ENCODE measurements at regions not wholly inside any gene's neighbourhood (a gene's known extent, or its start where the extent isn't known, plus 50 kb on each side); places are given as distances from the start of the nearest gene placed in this dataset.
A peak's percentile ranks its signal among the peaks of the same experiment; 100 is the strongest.
"Not testable (repeated sequence)": the region's sequence is repeated elsewhere in the genome, so short reads cannot be mapped to it uniquely, and the experiment has no call there.

DNA sequence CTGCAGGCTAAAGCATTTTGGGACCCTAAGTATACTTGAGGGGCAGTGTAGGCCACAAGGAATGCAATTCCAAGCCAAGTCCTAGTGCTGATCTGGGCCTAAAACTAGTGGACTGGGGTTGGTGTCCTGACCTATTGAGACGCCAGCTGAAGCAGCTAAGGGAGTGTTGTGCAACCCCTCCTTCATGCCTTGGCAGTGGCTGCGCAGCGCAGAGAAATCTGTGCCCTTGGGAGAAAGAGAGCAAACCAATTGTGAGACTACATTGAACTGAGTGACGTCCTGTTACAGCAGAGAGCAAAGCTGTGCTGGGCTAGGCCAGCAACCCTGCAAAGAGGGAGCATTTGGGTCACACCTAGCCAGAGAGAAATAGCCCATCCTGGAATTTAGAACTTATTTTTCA, 2715.0 kb upstream of the PCDH20 start:
- H3K27ac ChIP-seq (ENCODE audit: low read length): no peak overlapping the region
- no peaks in the 10 kb centered on the region for H3K4me1 ChIP-seq (ENCODE audit: control insufficient read depth in 1 of 2, insufficient read depth in 2 of 2, low read length in 2 of 2)
- no peaks in the 10 kb centered on the region for H3K27me3 ChIP-seq (ENCODE audit: low read depth, low read length)
- no peak overlapping the region for H3K4me3 ChIP-seq (ENCODE audit: low read depth in 1 of 2, low read length in 2 of 2)
- no peaks in the 10 kb centered on the region for H3K9me3 ChIP-seq (ENCODE audit: control insufficient read depth in 1 of 2, low read length in 2 of 2)
- no peaks in the 10 kb centered on the region for H3K36me3 ChIP-seq (ENCODE audit: control insufficient read depth in 1 of 2, insufficient read depth in 2 of 2, low read length in 2 of 2)

DNA sequence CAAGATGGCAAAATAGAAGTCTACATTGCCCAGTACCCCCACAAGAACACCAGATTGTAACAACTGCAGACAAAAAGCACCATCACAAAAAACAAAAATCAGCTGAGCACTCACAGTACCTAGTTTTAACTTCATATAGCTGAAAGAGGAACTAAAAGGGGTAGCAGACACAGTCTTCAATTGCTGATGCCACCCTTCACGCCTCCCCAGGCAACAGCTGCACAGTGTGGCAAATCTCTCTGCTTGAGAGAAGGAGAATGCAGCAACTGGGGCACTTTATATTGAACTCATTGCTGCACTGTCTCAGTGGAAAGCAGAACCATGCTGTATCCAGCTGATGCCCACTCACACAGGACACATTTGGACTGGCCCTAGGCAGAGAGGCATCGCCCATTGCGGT, 2714.5 kb upstream of the PCDH20 start:
- Histone ChIP-seq H3K27me3 (ENCODE audit: low read depth, low read length) (no peaks in the 10 kb centered on the region), H3K4me3 (ENCODE audit: low read depth in 1 of 2, low read length in 2 of 2) (no peak overlapping the region), H3K27ac (ENCODE audit: low read length) (no peak overlapping the region), H3K4me1 (ENCODE audit: control insufficient read depth in 1 of 2, insufficient read depth in 2 of 2, low read length in 2 of 2) (no peaks in the 10 kb centered on the region), H3K36me3 (ENCODE audit: control insufficient read depth in 1 of 2, insufficient read depth in 2 of 2, low read length in 2 of 2) (no peaks in the 10 kb centered on the region), H3K9me3 (ENCODE audit: control insufficient read depth in 1 of 2, low read length in 2 of 2) (no peaks in the 10 kb centered on the region)

DNA sequence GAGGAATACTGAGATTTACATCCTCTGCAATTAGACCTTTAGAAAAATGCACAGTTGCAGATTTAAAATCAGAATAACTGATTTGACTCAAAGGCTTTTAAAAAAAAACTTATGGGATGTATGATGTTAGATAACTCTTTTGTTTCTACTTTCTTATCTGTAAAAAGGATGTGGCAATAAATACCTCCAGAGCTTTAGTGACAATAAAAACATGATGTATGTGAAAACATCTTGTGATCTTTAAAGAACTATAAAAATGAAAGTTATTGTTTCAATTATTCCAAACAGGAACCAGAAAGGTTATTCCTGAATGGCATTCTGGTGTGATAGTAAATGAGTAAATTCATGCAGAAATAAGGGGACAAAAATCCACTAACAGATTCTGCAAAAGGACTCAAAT, 2712.2 kb upstream of the PCDH20 start:
- no peaks in the 10 kb centered on the region for H3K27me3 ChIP-seq (ENCODE audit: low read depth, low read length)
- no peaks in the 10 kb centered on the region for H3K4me1 ChIP-seq (ENCODE audit: control insufficient read depth in 1 of 2, insufficient read depth in 2 of 2, low read length in 2 of 2)
- H3K36me3 ChIP-seq (ENCODE audit: control insufficient read depth in 1 of 2, insufficient read depth in 2 of 2, low read length in 2 of 2): no peaks in the 10 kb centered on the region
- H3K4me3 ChIP-seq (ENCODE audit: low read depth in 1 of 2, low read length in 2 of 2): no peak overlapping the region
- H3K27ac ChIP-seq (ENCODE audit: low read length): no peak overlapping the region
- no peaks in the 10 kb centered on the region for H3K9me3 ChIP-seq (ENCODE audit: control insufficient read depth in 1 of 2, low read length in 2 of 2)

- Histone ChIP-seq H3K36me3 (ENCODE audit: control insufficient read depth in 1 of 2, insufficient read depth in 2 of 2, low read length in 2 of 2) (no peaks in the 10 kb centered on the region), H3K4me3 (ENCODE audit: low read depth in 1 of 2, low read length in 2 of 2) (no peak overlapping the region), H3K27me3 (ENCODE audit: low read depth, low read length) (no peaks in the 10 kb centered on the region), H3K4me1 (ENCODE audit: control insufficient read depth in 1 of 2, insufficient read depth in 2 of 2, low read length in 2 of 2) (no peaks in the 10 kb centered on the region), H3K9me3 (ENCODE audit: control insufficient read depth in 1 of 2, low read length in 2 of 2) (no peaks in the 10 kb centered on the region), H3K27ac (ENCODE audit: low read length) (no peak overlapping the region)
Measured at GRCh38 chr13:64127192-64127591, 2711.5 kb upstream of the PCDH20 start.

- not testable (repeated sequence) for H3K27me3 ChIP-seq (ENCODE audit: low read depth, low read length); H3K27ac ChIP-seq (ENCODE audit: low read length); H3K4me1 ChIP-seq (ENCODE audit: control insufficient read depth in 1 of 2, insufficient read depth in 2 of 2, low read length in 2 of 2); H3K36me3 ChIP-seq (ENCODE audit: control insufficient read depth in 1 of 2, insufficient read depth in 2 of 2, low read length in 2 of 2); H3K9me3 ChIP-seq (ENCODE audit: control insufficient read depth in 1 of 2, low read length in 2 of 2)
- H3K4me3 ChIP-seq (ENCODE audit: low read depth in 1 of 2, low read length in 2 of 2): peak overlapping the region in 1 of 2 donors; percentile 24
Measured at GRCh38 chr13:64121023-64121709, 2705.5 kb upstream of the PCDH20 start.

GRCh38 chr13:64099994-64100393, 2684.3 kb upstream of the PCDH20 start:
- H3K36me3 ChIP-seq (ENCODE audit: control insufficient read depth in 1 of 2, insufficient read depth in 2 of 2, low read length in 2 of 2): no peaks in the 10 kb centered on the region
- no peak overlapping the region for H3K27ac ChIP-seq (ENCODE audit: low read length)
- H3K9me3 ChIP-seq (ENCODE audit: control insufficient read depth in 1 of 2, low read length in 2 of 2): no peaks in the 10 kb centered on the region
- no peaks in the 10 kb centered on the region for H3K27me3 ChIP-seq (ENCODE audit: low read depth, low read length)
- no peaks in the 10 kb centered on the region for H3K4me1 ChIP-seq (ENCODE audit: control insufficient read depth in 1 of 2, insufficient read depth in 2 of 2, low read length in 2 of 2)
- no peak overlapping the region for H3K4me3 ChIP-seq (ENCODE audit: low read depth in 1 of 2, low read length in 2 of 2)

DNA sequence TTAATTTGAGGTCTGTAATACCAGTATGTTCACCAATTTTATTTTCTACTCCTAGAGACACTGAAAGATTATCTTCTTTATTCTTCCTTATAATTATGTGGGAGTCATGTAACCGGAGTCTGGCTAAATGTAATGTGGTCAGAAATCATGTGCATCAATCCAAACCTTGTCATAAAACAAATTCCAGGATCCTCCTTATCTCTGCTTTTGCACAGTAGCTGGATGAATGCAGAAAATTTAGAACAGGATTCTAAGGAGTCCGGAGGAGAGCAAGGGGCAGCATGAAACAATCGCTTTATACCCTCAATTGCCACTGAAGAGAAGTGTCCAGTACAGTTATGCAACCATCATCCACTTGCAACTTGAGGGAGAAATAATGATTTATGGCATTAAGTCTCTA, 2674.7 kb upstream of the PCDH20 start:
- Histone ChIP-seq H3K36me3 (ENCODE audit: control insufficient read depth in 1 of 2, insufficient read depth in 2 of 2, low read length in 2 of 2) (no peaks in the 10 kb centered on the region), H3K27me3 (ENCODE audit: low read depth, low read length) (no peaks in the 10 kb centered on the region), H3K4me1 (ENCODE audit: control insufficient read depth in 1 of 2, insufficient read depth in 2 of 2, low read length in 2 of 2) (no peaks in the 10 kb centered on the region)

DNA sequence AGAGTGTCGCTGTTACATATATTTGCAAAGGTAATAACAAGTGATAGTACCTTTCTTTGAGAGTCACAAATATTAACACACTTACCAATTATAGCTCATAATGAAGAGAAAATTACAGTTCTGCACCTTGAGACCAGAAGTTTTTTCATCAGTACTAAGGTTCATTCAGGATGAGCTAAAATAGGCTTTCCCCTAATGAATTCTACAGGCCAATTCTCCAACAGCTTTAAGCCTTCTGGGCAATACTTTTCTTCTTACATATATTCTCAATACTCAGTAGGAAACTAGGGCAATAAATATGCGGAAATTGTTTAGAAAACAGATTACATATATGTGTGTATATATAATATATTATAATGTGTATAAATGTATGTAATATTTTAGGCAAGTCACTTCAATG, 2672.8 kb upstream of the PCDH20 start:
- H3K27ac ChIP-seq (ENCODE audit: low read length): no peak overlapping the region
- H3K4me1 ChIP-seq (ENCODE audit: control insufficient read depth in 1 of 2, insufficient read depth in 2 of 2, low read length in 2 of 2): no peaks in the 10 kb centered on the region
- no peaks in the 10 kb centered on the region for H3K9me3 ChIP-seq (ENCODE audit: control insufficient read depth in 1 of 2, low read length in 2 of 2)
- no peaks in the 10 kb centered on the region for H3K27me3 ChIP-seq (ENCODE audit: low read depth, low read length)
- H3K4me3 ChIP-seq (ENCODE audit: low read depth in 1 of 2, low read length in 2 of 2): no peak overlapping the region
- no peaks in the 10 kb centered on the region for H3K36me3 ChIP-seq (ENCODE audit: control insufficient read depth in 1 of 2, insufficient read depth in 2 of 2, low read length in 2 of 2)

More for the DNA sequence above, 2674.7 kb upstream of the PCDH20 start:
- Histone ChIP-seq H3K9me3 (ENCODE audit: control insufficient read depth in 1 of 2, low read length in 2 of 2) (no peaks in the 10 kb centered on the region), H3K4me3 (ENCODE audit: low read depth in 1 of 2, low read length in 2 of 2) (no peak overlapping the region), H3K27ac (ENCODE audit: low read length) (no peak overlapping the region)

DNA sequence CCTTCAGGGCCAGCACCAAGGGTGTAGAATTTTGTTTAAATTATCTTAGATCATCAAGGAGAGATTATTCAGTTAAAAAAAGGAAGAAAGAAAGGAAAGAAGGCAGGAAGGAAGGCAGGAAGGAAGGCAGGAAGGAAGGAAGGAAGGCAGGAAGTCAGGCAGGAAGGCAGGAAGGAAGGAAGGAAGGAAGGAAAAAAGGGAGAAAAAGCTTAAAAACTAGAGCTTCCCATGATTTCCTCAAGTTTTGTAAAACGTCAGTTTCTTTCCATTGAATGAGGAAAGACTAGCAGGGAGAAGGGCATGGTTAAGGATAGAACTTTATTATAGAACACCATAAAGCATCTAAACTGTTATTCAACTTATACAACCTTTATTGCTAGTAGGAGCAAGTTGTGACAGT, 2672.0 kb upstream of the PCDH20 start:
- no peaks in the 10 kb centered on the region for H3K4me1 ChIP-seq (ENCODE audit: control insufficient read depth in 1 of 2, insufficient read depth in 2 of 2, low read length in 2 of 2)
- no peak overlapping the region for H3K4me3 ChIP-seq (ENCODE audit: low read depth in 1 of 2, low read length in 2 of 2)
- no peak overlapping the region for H3K27ac ChIP-seq (ENCODE audit: low read length)
- H3K27me3 ChIP-seq (ENCODE audit: low read depth, low read length): no peaks in the 10 kb centered on the region
- no peaks in the 10 kb centered on the region for H3K36me3 ChIP-seq (ENCODE audit: control insufficient read depth in 1 of 2, insufficient read depth in 2 of 2, low read length in 2 of 2)
- no peaks in the 10 kb centered on the region for H3K9me3 ChIP-seq (ENCODE audit: control insufficient read depth in 1 of 2, low read length in 2 of 2)

DNA sequence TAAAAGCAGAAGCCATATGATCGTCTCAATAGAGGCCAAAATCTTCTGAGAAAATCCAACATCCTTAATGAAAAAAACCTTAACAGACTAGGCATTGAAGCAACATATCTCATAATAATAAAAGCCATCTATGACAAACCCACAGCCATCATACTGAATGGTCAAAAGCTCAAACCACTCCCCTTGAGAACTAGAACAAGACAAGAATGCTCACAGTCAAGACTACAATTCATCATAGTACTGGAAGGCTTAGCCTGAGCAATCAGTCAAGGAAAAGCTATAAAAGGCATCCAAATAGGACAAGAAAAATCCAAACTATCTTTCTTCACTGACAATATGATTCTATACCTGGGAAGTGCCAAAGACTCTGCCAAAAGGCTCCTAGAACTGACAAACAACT, 2668.2 kb upstream of the PCDH20 start:
- H3K27ac ChIP-seq (ENCODE audit: low read length): no peak overlapping the region
- no peaks in the 10 kb centered on the region for H3K36me3 ChIP-seq (ENCODE audit: control insufficient read depth in 1 of 2, insufficient read depth in 2 of 2, low read length in 2 of 2)
- no peaks in the 10 kb centered on the region for H3K9me3 ChIP-seq (ENCODE audit: control insufficient read depth in 1 of 2, low read length in 2 of 2)
- H3K4me3 ChIP-seq (ENCODE audit: low read depth in 1 of 2, low read length in 2 of 2): no peak overlapping the region
- H3K27me3 ChIP-seq (ENCODE audit: low read depth, low read length): no peaks in the 10 kb centered on the region
- no peaks in the 10 kb centered on the region for H3K4me1 ChIP-seq (ENCODE audit: control insufficient read depth in 1 of 2, insufficient read depth in 2 of 2, low read length in 2 of 2)

DNA sequence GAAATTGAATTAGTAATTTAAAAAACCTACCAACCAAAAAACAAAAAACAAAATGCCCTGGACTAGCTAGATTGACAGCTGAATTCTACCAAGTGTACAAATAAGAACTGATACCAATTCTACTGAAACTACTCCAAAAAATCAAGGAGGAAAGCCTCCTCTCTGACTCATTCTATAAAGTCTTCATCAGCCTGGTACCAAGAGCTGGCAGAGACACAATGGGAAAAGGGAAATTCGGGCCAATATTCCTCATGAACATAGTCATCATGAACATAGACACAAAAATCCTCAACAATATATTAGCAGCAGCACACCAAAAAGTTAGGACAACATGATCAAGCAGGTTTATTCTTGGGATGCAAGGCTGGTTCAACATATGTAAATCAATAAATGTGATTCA, 2667.7 kb upstream of the PCDH20 start:
- Histone ChIP-seq H3K4me3 (ENCODE audit: low read depth in 1 of 2, low read length in 2 of 2) (no peak overlapping the region), H3K36me3 (ENCODE audit: control insufficient read depth in 1 of 2, insufficient read depth in 2 of 2, low read length in 2 of 2) (no peaks in the 10 kb centered on the region), H3K9me3 (ENCODE audit: control insufficient read depth in 1 of 2, low read length in 2 of 2) (no peaks in the 10 kb centered on the region), H3K4me1 (ENCODE audit: control insufficient read depth in 1 of 2, insufficient read depth in 2 of 2, low read length in 2 of 2) (no peaks in the 10 kb centered on the region), H3K27me3 (ENCODE audit: low read depth, low read length) (no peaks in the 10 kb centered on the region), H3K27ac (ENCODE audit: low read length) (no peak overlapping the region)

GRCh38 chr13:64078480-64078936, 2662.9 kb upstream of the PCDH20 start:
- H3K27ac ChIP-seq (ENCODE audit: low read length): no peak overlapping the region
- H3K9me3 ChIP-seq (ENCODE audit: control insufficient read depth in 1 of 2, low read length in 2 of 2): no peaks in the 10 kb centered on the region

More at GRCh38 chr13:64078480-64078936, 2662.9 kb upstream of the PCDH20 start:
- Histone ChIP-seq H3K36me3 (ENCODE audit: control insufficient read depth in 1 of 2, insufficient read depth in 2 of 2, low read length in 2 of 2) (no peaks in the 10 kb centered on the region), H3K4me1 (ENCODE audit: control insufficient read depth in 1 of 2, insufficient read depth in 2 of 2, low read length in 2 of 2) (no peaks in the 10 kb centered on the region), H3K4me3 (ENCODE audit: low read depth in 1 of 2, low read length in 2 of 2) (no peak overlapping the region), H3K27me3 (ENCODE audit: low read depth, low read length) (no peaks in the 10 kb centered on the region)

Data from muscle layer of duodenum (tissue), 2 donors.